Astrocyte of the spinal cord (primary cell): ENCODE measurements at regions not wholly inside any gene's neighbourhood (a gene's known extent, or its start where the extent isn't known, plus 50 kb on each side); places are given as distances from the start of the nearest gene placed in this dataset.

ENCODE experiments used
- DNase-seq: peaks from one replicate; pipeline ENCODE4 v3.0.0; 2011; ENCODE audit warnings: low read depth, low spot score
- H3K4me3 ChIP-seq: 2 replicates; pipeline ENCODE4 v1.5.1; 2011; ENCODE audit warnings: low read depth, mild to moderate bottlenecking, low read length, moderate library complexity
- CTCF ChIP-seq: IDR thresholded peaks from 2 replicates; pipeline ENCODE4 v1.5.1; 2012; ENCODE audit warnings: low read depth, mild to moderate bottlenecking, low read length, inconsistent platforms
- in situ Hi-C: cut with HindIII; loops from 2 replicates; pipeline ENCODE4 v1.10.0; 2017; ENCODE audit warnings: low sequenced_read_pairs

GRCh38 chr2:118709786-118710185 lies 137.7 kb downstream of the EN1 start:
- no peak for DNase-seq
- in situ Hi-C loops: no loop called here
- no peak for TF ChIP-seq CTCF
- no peak overlapping the region for H3K4me3 ChIP-seq

DNA sequence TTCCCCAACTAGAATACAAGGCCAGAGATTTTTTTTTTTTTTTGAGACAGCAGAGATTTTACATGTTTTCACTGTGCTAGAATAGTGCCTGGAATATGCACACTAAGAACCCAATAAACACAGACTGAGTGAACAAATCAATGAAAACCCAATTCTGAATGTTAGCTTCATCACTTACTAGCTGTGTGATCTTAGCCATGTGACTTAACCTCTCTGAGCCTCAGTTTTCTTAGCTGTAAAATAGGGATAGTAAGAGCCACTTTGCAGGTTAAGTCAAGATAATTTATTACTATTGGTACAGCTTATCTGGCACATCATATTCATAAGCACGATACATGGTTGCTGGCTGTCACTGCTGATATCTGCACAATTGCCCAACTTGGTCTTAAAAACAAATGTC lies 140.6 kb downstream of the EN1 start:
- TF ChIP-seq CTCF: no peak
- H3K4me3 ChIP-seq: no peak overlapping the region
- DNase-seq: no peak
- in situ Hi-C loops: no loop called here

GRCh38 chr2:118706371-118706770 lies 141.1 kb downstream of the EN1 start:
- DNase-seq: no peak
- H3K4me3 ChIP-seq: no peak overlapping the region
- in situ Hi-C loops: no loop called here
- TF ChIP-seq CTCF: no peak

GRCh38 chr2:118705032-118705431 lies 142.4 kb downstream of the EN1 start:
- no peak for TF ChIP-seq CTCF
- in situ Hi-C loops: no loop called here
- DNase-seq: peak; percentile 77
- H3K4me3 ChIP-seq: no peak overlapping the region

- in situ Hi-C loops: no loop called here
- no peak for TF ChIP-seq CTCF
- DNase-seq: no peak
- H3K4me3 ChIP-seq: no peak overlapping the region
These were observed 147.8 kb downstream of the EN1 start for GRCh38 chr2:118699447-118700175.

- no peak for TF ChIP-seq CTCF
- DNase-seq: no peak
- H3K4me3 ChIP-seq: no peak overlapping the region
- in situ Hi-C loops: no loop called here
These were observed 148.9 kb downstream of the EN1 start for GRCh38 chr2:118698564-118698963.
